SU-DHL-6 (cell line): ENCODE measurements at regions not wholly inside any gene's neighbourhood (a gene's known extent, or its start where the extent isn't known, plus 50 kb on each side); places are given as distances from the start of the nearest gene placed in this dataset.

ENCODE experiments used
- CTCF ChIP-seq: fragments of 200-600 bp; sonication (generic); IDR thresholded peaks from one replicate; pipeline ENCODE4 v1.5.1; 2017; ENCODE audit warnings: antibody characterized with exemption, mild to moderate bottlenecking, low read length, moderate library complexity; ENCODE audit not compliant: insufficient read depth, poor library complexity, severe bottlenecking
- EZH2phosphoT487 ChIP-seq: fragments of 200-600 bp; sonication (generic), shearing (Covaris generic); conservative IDR thresholded peaks from 2 replicates; pipeline ENCODE4 v1.6.1; 2018; ENCODE audit warnings: mild to moderate bottlenecking, antibody characterized with exemption, low read length, moderate library complexity, mixed read lengths

DNA sequence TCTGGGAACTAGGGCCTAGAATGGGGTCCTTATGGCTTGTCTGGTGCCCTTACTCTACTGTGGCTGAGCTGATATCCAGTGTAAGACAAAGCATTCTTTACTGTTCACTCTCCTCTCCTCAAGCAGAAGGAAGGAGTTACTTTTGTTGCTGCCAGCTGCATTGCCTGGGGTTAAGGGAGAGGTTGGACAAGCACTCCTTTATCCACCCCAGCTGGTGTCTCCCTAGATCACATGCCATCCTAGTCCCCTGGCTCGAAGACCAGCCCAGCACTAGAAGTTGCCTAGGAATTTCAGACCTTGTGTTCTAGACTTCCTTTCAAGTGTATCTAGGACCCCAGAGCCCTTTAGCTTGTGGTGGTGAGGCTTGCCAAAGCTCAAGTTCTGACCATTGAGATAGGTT lies 1051.5 kb upstream of the C9orf72 start:
- TF ChIP-seq CTCF (no peak), EZH2phosphoT487 (no peak)
